WI38 (cell line): ENCODE measurements at regions not wholly inside any gene's neighbourhood (a gene's known extent, or its start where the extent isn't known, plus 50 kb on each side); places are given as distances from the start of the nearest gene placed in this dataset.

Experiments
- H3K4me3 ChIP-seq: 2 replicates; pipeline ENCODE4 v1.5.1; 2011; ENCODE audit warnings: low read depth, mild to moderate bottlenecking, control low read depth, low read length
- TF ChIP-seq, protein P1 (sequence below): IDR thresholded peaks from 2 replicates; pipeline ENCODE4 v1.5.1; 2012; ENCODE audit warnings: low read depth, mild to moderate bottlenecking, control low read depth, low read length

DNA sequence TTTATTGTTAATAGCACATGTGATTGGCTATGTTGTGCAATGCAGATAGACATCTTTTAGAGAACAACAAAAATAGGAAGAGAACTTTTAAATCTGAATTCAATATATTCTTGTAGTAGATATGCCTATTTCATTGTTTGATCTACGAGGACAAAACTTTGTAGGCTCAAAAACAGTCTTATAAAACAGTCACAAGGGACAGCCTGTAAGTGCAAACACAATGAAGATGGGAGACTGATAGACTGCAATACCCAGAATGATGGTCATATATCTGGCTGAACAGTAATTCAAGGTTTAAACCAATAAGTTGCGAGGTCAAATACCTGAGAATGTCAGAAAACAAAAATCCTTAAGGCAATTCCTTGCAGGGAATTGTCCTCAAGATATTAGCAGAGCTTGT, 1342.9 kb upstream of the ADGRB3 start:
- TF ChIP-seq, protein P1, sequence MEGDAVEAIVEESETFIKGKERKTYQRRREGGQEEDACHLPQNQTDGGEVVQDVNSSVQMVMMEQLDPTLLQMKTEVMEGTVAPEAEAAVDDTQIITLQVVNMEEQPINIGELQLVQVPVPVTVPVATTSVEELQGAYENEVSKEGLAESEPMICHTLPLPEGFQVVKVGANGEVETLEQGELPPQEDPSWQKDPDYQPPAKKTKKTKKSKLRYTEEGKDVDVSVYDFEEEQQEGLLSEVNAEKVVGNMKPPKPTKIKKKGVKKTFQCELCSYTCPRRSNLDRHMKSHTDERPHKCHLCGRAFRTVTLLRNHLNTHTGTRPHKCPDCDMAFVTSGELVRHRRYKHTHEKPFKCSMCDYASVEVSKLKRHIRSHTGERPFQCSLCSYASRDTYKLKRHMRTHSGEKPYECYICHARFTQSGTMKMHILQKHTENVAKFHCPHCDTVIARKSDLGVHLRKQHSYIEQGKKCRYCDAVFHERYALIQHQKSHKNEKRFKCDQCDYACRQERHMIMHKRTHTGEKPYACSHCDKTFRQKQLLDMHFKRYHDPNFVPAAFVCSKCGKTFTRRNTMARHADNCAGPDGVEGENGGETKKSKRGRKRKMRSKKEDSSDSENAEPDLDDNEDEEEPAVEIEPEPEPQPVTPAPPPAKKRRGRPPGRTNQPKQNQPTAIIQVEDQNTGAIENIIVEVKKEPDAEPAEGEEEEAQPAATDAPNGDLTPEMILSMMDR: no peak
- no peak overlapping the region for H3K4me3 ChIP-seq

GRCh38 chr6:67287566-67287965, 1347.5 kb upstream of the ADGRB3 start:
- TF ChIP-seq, protein P1: no peak
- no peak overlapping the region for H3K4me3 ChIP-seq

- TF ChIP-seq, protein P1: no peak
These were observed 1349.1 kb upstream of the ADGRB3 start for GRCh38 chr6:67285770-67286495.

DNA sequence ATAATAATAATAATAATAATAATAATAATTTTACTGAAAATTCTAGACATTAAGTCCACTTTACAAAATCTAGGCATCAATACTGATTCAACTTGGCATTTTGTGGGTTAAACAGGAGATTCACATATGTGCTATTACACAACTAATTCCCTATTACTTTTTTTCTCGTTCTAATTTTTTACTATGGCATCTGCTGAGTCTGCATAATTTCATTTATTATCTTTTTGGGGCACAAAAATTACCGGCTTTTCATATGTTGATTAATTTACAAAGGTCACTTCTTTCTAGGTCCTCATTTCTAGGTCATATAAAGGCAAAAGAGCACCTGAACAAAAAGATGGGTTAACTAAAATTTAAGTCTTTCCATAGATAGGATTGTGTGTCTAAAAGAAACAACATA, 1357.8 kb upstream of the ADGRB3 start:
- H3K4me3 ChIP-seq: no peak overlapping the region
- TF ChIP-seq, protein P1: no peak

More at GRCh38 chr6:67285770-67286495, 1349.1 kb upstream of the ADGRB3 start:
- no peak overlapping the region for H3K4me3 ChIP-seq

DNA sequence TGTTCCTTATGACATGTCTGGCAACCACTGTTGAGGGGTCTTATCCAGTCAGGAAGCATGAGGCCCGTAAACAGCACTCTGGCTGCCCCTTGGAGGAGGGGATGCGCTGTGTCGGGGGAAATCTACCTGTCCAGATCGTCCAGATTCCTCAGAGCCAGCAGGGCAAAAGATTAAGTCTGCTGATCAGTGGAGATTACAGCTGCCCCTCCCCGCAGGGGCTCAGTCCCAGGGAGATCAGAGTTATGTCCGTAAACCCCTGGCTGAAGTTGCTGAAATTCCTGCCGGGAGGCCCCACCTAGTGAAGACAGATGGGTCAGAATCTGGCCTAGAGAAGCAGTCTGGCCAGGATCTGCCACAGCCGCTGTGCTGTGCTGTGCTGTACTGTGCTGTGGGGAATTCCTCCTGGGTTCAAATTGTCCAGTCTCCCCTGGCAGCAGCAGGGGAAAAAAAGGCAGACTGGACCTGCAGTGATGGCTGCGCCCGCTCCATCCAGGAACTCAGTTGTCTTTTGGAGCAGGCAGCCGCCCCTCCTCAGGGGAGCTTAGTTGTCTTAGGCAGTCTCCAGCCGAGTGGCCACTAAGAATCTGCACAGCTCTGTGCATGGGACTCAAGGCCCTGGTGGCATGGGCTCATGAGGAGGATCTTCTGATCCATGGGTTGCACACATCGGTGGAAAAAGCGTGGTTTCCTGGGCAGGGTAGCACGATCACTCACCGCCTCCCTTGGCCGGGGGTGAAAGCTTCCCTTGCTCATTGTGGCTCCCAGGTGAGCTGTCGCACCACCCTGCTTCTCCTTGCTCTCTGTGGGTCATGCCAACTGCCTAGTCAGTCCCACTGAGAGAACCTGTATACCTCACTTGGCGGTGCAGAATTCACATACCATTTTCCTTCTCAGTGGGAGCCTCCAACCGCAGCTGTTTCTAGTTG, 1368.8 kb upstream of the ADGRB3 start:
- H3K4me3 ChIP-seq: no peak overlapping the region

DNA sequence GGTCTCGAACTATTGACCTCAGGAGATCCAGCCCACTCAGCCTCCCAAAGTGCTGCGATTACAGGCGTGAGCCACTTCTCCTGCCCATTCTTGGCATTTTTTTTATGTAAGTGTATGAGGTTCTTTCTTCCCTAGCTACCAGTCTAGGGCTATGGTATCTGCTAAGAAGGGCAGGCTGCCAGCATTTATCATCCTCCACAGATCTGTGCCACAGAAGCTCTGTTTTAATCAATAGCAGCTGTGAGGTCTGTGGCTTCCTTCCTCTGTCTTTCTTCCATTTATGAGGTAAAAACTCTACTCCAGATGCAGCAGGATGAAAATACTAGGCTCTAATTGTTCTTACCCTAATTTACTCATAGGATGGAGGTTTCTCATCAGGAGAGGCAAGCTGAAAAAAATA, 1382.4 kb upstream of the ADGRB3 start:
- TF ChIP-seq, protein P1: no peak
- no peak overlapping the region for H3K4me3 ChIP-seq

More for the DNA sequence above, 1368.8 kb upstream of the ADGRB3 start:
- TF ChIP-seq, protein P1: no peak

DNA sequence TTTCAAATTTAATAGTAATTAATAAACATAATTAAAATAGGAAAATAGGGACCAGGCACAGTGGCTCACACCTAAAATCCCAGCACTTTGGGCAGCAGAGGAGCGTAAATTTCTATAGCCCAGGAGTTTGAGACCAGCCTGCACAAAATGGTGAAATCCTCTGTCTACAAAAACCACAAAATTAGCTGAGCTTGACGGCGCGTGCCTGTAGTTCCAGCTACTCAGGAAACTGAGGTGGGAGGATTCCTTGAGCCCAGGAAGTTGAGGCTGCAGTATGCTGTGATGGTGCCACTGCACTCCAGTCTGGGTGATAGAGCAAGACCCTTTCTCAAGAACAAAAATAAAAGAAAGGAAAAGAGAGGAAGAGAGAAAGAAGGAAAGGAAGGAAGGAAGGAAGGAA, 1387.0 kb upstream of the ADGRB3 start:
- no peak overlapping the region for H3K4me3 ChIP-seq
- TF ChIP-seq, protein P1: no peak
